MCF 10A (cell line): ENCODE measurements at regions not wholly inside any gene's neighbourhood (a gene's known extent, or its start where the extent isn't known, plus 50 kb on each side); places are given as distances from the start of the nearest gene placed in this dataset.

Experiments
- BruUV-seq: library from RNA; stranded (reverse); fragments of 400-500 nt; replicated peaks from 2 replicates; lab custom pipeline; 2021; lab: Mats Ljungman, UMichigan
- CTCF ChIA-PET: fragments of 300-600 bp; sonication (Branson Sonifier 250); formaldehyde crosslinking; extraction: SDS; loops from one replicate; lab custom pipeline; 2021; ENCODE audit warnings: antibody characterized with exemption, inconsistent platforms; lab: Yijun Ruan, JAX
- POLR2A ChIA-PET: fragments of 300-600, 350-650 bp; sonication (Branson Sonifier 250); formaldehyde crosslinking; extraction: SDS; loops from one replicate; lab custom pipeline; 2020; ENCODE audit warnings: antibody characterized with exemption, inconsistent platforms; lab: Yijun Ruan, JAX
- DNase-seq: peaks from one replicate; pipeline ENCODE4 v3.0.0-alpha.2; 2018; ENCODE audit not compliant: unreplicated experiment
- H3K27ac Mint-ChIP-seq: one replicate; pipeline ENCODE4 v1.8.0; 2022; ENCODE audit warnings: mild to moderate bottlenecking, low read depth, mixed read lengths; ENCODE audit not compliant: unreplicated experiment
- H3K27me3 Mint-ChIP-seq: one replicate; pipeline ENCODE4 v1.8.0; 2022; ENCODE audit warnings: mixed read lengths; ENCODE audit not compliant: insufficient read depth, unreplicated experiment
- H3K36me3 Mint-ChIP-seq: one replicate; pipeline ENCODE4 v1.8.0; 2022; ENCODE audit warnings: mild to moderate bottlenecking, moderate library complexity, mixed read lengths; ENCODE audit not compliant: insufficient read depth, unreplicated experiment
- H3K4me1 Mint-ChIP-seq: one replicate; pipeline ENCODE4 v1.8.0; 2022; ENCODE audit warnings: mixed read lengths; ENCODE audit not compliant: insufficient read depth, unreplicated experiment
- H3K4me3 Mint-ChIP-seq: one replicate; pipeline ENCODE4 v1.8.0; 2022; ENCODE audit warnings: mild to moderate bottlenecking, moderate library complexity, mixed read lengths; ENCODE audit not compliant: unreplicated experiment
- H3K9me3 Mint-ChIP-seq: one replicate; pipeline ENCODE4 v1.8.0; 2022; ENCODE audit warnings: mixed read lengths; ENCODE audit not compliant: unreplicated experiment
- CTCF ChIP-seq: fragments of 200-600 bp; IDR thresholded peaks from one replicate; pipeline ENCODE4 v1.8.0; 2022; ENCODE audit warnings: antibody characterized with exemption, mild to moderate bottlenecking; ENCODE audit not compliant: unreplicated experiment
- intact Hi-C: fragments of 100-400 bp; cut with micrococcal nuclease; formaldehyde crosslinking; loops from 2 replicates; pipeline ENCODE4 v1.14.1; 2022

DNA sequence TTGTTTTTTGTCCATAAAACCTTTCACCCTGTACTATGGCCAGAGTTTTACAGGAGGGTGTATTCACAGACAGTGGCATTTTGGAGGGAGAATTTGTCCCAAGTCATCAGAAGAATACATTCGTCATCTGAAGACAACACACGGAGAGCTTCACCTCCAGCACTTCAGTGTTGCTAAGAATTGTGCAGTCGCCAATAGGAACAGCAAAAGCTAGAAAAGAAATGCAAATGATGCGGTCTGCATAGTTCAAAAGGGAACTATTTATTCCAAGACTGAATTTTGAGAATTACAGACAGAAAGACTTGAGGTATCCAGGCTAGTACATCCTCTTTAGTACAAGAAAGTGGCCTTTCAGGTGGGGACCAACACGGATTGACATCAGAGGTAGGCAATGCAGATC is 399.2 kb upstream of the KIF2A start:
- intact Hi-C loops = no loop called here
- DNase-seq = no peak
- H3K4me3 Mint-ChIP-seq = no peak overlapping the region
- ChIA-PET CTCF (no interaction called here), POLR2A (no interaction called here)
- no peak overlapping the region for H3K27ac Mint-ChIP-seq
- H3K36me3 Mint-ChIP-seq = peaks cover 6% of the 10 kb centered on the region
- H3K27me3 Mint-ChIP-seq = no peaks in the 10 kb centered on the region
- no peaks in the 10 kb centered on the region for H3K9me3 Mint-ChIP-seq
- no TSS peak for BruUV-seq
- peaks cover 6% of the 10 kb centered on the region for H3K4me1 Mint-ChIP-seq
- TF ChIP-seq CTCF = no peak

- no peak overlapping the region for H3K4me3 Mint-ChIP-seq
- H3K27me3 Mint-ChIP-seq = no peaks in the 10 kb centered on the region
- no peak overlapping the region for H3K27ac Mint-ChIP-seq
- BruUV-seq = no TSS peak
- no peaks in the 10 kb centered on the region for H3K9me3 Mint-ChIP-seq
- H3K36me3 Mint-ChIP-seq = peaks cover 6% of the 10 kb centered on the region
- no peak for DNase-seq
- ChIA-PET CTCF (interaction anchor here (0.7 kb wide), 1 partner anchor 838 kb away, joined by 3 read pairs; no protein-coding TSS in a partner anchor), POLR2A (no interaction called here)
- TF ChIP-seq CTCF = no peak
- peaks cover 1% of the 10 kb centered on the region for H3K4me1 Mint-ChIP-seq
- intact Hi-C loops = no loop called here
Observed at GRCh38 chr5:61907995-61908394, 398.0 kb upstream of the KIF2A start.

DNA sequence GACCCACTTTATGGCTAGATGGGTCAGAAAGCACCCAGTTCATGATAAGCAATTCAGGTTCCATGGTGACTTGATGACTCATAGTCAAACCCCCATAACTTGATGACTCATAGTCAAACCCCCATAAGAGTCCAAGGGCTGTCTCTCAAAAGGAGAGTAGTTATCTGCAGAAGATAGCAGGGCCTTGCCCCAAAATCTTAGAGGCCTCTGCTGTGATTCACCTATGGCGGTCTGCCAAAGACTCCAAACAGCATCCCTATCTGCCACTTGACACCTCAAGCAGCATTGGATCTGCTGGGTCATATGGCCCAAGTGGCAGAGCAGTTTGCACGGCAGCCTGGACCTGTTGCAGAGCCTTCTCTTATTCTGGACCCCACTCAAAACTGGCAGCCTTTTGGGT is 395.2 kb upstream of the KIF2A start:
- Mint-ChIP-seq H3K9me3 (no peaks in the 10 kb centered on the region), H3K4me3 (no peak overlapping the region), H3K4me1 (peaks cover 5% of the 10 kb centered on the region), H3K27me3 (no peaks in the 10 kb centered on the region), H3K27ac (no peak overlapping the region), H3K36me3 (peaks cover 6% of the 10 kb centered on the region)
- intact Hi-C loops = no loop called here
- TF ChIP-seq CTCF = no peak
- DNase-seq = peak; percentile 62
- ChIA-PET CTCF (no interaction called here), POLR2A (no interaction called here)
- BruUV-seq = no TSS peak

DNA sequence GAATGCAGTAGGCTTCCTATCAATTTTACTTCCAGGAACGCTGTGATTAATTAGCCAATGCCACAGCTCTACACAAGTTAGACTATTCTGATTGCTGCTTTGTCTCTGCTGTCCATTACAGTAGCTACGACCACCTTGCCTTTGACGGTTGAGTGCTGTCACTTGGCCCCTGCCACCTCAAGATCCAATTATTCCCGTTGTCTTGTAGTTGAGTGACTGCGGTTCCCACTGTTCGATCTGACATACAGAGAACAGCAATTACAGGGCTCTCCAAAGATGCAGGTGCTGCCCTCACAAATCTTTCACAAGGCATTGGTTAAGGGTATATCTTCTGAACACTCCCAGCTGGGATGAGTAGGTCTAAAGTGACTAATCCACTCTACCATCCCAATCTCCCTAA is 393.4 kb upstream of the KIF2A start:
- intact Hi-C loops = no loop called here
- Mint-ChIP-seq H3K4me3 (no peak overlapping the region), H3K27ac (no peak overlapping the region), H3K4me1 (peaks cover 16% of the 10 kb centered on the region), H3K27me3 (no peaks in the 10 kb centered on the region), H3K36me3 (peaks cover 6% of the 10 kb centered on the region), H3K9me3 (no peaks in the 10 kb centered on the region)
- TF ChIP-seq CTCF = no peak
- ChIA-PET POLR2A (no interaction called here), CTCF (no interaction called here)
- no peak for DNase-seq
- BruUV-seq = no TSS peak
